Glomerular visceral epithelial cell (primary cell): ENCODE measurements at regions not wholly inside any gene's neighbourhood (a gene's known extent, or its start where the extent isn't known, plus 50 kb on each side); places are given as distances from the start of the nearest gene placed in this dataset.
"Not testable (repeated sequence)": the region's sequence is repeated elsewhere in the genome, so short reads cannot be mapped to it uniquely, and the experiment has no call there.

Source experiments
- DNase-seq: peaks from one replicate; pipeline ENCODE4 v3.0.0-alpha.2; 2016; ENCODE audit errors: extremely low spot score

DNA sequence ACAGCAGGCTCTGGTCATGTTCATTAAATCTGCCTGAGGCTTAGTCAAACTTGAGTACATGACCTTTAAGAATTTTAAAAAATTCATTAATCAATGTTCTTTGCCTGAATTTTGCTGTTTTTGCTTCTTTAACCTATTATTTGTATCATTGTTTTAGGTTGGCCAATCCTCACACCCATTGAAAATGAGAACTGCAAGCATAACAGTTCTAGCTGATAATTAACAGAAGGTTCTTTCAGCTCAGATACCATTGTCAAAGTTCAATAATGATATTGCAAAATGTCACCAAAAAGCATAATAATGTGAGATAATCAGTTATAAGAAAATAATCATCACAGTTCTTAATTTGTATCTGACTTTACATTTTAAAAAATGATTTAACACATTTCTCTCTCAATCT, 583.1 kb downstream of the TFAP2A start:
- no peak for DNase-seq

DNA sequence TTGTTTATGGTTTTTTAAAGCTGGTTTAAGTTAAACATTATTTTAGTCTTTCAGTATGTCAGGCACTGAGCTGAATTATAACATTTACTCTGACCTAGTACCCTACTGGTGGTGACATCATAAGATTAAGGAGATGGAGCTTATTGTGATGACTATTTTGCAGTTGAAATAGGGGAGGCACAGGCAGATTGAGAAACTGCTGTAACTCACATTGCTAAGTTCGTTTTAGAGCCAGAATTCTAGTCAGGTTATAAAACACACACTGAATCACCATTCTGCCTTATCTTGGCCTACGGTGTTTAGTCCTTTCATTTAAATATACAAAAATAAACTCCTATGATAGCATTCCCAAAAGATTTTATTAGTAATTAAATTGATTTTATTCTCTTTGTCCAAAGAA, 584.1 kb downstream of the TFAP2A start:
- no peak for DNase-seq

DNA sequence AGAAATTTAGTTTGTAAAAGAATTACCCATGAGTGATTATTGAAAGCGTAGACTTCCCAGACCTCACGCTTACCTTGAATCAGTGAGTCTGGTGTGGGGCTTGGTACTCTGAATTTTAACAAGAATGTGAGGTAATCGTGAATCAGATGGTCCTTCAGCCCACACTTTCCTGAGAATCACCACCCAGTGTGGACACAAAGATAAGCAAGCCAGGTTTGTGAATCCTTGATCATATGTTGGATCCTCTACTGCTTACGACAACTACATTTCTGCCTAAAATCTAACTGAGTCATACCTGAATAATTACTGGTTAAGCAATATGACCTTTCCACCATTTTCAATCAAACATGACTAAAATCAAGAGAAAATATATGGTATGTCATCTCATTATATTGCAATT, 589.3 kb downstream of the TFAP2A start:
- no peak for DNase-seq

DNA sequence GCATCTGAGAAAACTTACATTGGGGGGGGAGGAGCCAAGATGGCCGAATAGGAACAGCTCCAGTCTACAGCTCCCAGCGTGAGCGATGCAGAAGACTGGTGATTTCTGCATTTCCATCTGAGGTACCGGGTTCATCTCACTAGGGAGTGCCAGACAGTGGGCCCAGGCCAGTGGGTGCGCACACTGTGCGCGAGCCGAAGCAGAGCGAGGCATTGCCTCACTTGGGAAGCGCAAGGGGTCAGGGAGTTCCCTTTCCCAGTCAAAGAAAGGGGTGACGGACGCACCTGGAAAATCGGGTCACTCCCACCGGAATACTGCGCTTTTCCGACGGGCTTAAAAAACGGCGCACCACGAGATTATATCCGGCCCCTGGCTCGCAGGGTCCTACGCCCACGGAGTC, 604.1 kb downstream of the TFAP2A start:
- DNase-seq = not testable (repeated sequence)

DNA sequence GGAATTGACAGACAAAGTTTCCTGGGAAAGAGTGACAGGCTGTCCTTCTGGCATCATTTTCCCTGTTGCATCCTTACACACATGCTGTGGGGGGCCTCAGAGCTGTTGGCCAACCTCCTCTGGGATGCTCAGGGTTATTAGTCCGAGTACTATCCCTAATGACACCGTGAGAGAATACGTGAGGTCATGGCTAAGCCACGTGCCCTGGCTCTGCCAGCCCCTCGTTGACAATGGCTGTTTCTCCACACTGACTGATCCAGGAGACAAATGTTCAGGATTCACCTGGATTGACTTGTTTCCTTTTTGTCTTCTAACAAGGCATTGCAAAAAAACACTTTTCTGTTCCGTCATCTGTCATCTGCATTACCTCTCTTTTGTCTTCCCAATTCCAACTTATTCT, 604.6 kb downstream of the TFAP2A start:
- no peak for DNase-seq

DNA sequence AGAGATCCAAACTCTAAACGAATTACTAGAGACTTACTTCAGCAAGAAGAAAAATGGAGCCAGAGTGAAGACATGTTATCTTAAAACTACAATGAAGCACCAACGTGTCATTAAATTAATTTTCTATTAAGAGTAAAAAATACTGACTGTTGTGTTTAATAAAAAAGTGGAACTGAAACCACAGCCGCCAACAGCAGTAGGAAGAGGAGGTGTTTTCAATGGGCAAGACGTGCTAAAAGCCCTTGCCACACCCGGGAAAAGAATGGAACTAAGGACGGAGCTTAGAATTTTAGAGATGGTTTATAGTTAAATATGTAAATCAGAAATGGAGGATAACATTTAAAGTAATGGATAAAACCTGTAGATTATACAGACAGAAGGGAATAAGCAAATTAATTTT, 608.7 kb downstream of the TFAP2A start:
- no peak for DNase-seq

DNA sequence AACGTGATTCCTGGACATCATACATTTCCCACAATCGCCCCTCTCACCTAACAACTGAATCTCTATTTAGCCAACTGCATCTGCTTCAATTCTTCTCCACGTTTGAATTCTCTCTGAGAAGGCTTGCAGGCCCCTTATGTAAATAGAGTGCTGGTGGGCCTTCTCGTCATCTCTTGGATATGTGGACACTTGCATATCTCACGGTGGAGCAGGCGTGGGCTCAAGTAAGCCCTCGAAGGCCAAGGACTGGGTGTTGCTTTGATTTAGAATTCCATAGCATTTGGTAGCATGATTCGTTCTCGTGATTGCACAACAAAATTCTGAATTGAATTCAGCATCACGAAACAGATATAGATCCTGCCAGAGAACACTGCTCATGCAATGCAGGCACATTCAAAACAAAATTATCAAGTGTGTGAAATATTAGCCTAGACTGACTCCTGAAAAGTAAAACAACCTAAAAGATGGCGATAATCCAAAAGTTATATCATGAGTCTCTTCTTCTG, 613.6 kb downstream of the TFAP2A start:
- DNase-seq = no peak

DNA sequence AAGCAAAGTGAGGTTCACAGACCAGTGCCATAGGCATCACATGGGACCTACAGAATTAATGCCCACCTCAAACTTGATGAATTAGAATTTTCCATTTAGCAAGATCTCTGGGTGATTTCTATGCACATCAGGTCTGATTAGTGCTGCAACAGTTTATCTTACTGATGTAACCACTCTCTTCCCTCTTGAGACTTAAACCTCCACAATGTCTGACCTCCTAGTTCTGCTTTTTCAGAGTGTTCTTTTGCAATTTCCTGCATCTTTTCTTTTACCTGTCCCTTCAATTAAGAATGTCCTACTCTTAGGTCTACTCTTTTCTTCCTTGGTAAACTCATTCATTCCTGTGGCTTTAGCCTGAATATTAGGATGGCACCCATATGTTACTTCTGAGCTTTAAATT, 615.3 kb downstream of the TFAP2A start:
- no peak for DNase-seq

DNA sequence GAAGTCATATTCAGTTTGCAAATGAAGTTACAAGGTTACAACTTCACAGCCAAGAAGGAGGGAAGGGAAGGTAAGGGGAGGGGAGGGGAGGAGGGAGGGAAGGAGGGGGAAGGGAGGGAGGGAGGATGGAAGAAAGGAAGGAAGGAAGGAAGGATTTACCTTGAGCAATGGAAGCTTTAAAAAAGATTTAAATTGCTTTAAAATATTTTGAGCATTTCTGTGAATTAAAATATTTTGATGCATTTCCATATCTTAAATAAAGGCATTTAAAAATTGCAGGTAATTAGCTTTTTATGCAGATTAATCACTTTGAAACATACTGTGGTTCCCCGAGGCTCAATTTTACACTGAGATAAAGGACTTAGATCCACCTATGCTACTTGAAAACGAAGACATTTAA, 618.0 kb downstream of the TFAP2A start:
- no peak for DNase-seq

DNA sequence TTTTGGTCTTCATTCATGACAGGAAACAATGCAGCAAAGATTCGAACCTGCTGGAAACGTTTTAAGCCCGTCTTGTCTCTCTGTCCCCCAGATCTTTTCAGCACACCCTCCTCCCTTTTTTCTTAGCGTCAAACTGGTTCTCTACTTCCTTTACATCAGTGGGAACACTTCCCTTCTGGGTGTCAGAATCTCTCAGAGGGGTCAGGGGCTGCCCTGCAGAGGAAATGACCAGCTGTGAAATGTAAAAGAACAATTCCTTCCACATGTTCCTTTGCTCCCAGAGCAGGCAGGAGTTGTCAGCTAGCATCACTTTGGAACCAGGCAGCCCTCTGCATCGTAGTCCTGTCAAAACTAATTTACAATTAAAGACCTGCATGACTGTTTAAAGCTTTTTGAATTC, 619.0 kb downstream of the TFAP2A start:
- no peak for DNase-seq

DNA sequence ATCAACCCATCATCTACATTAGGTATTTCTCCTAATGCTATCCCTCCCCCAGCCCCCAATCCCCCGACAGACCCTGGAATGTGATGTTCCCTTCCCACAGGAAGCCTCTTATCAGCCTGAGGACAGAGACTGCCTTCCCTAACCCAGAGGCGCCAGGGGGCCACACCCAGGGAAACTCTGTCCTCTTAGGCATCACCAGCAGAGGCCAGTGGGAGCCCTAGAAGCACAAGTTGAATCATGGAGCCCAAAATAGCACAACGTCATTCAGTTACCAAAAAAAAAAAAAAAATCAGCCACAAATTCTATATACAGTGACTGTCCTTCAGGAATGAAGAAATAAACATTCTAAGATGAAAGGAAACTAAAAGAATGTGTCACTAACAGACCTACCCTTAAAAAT, 625.7 kb downstream of the TFAP2A start:
- DNase-seq = no peak

DNA sequence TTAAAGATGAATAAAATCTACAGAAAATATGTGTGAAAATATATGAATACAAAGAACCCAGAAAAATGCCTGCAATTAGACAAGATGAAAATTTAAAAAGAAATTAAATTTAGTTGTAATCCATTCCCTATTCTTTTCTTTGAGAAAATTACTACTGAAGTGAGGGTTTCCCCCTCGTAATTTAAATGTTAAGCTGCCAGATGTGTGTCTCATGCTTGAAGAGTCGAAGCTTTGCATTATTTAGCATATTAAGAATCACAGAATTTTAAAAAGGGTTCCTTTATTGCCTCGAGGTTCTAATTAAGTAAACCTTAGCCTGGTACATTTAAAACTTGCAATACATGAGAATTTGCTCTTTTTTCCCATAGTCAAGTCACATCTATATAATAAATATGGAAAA, 630.1 kb downstream of the TFAP2A start:
- DNase-seq = no peak

DNA sequence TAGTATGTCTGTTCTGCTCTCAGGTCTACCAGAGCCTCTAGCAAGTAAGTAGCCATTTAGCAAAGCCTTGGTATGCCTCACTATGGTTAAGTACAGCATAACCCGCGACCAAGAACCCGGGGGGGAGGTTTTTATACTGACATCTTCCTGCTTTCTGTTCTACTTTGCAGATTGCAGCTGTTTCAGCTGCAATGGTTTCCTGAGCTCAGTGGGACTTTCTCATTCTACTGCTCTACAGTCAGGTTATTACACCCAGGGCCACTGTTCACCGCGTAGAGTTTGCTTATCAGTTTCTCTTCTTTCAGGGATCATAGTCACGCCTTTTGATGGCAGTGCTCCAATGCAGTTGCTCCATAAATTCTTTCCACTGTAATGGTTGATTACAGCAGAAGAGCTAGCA, 631.3 kb downstream of the TFAP2A start:
- DNase-seq = no peak

DNA sequence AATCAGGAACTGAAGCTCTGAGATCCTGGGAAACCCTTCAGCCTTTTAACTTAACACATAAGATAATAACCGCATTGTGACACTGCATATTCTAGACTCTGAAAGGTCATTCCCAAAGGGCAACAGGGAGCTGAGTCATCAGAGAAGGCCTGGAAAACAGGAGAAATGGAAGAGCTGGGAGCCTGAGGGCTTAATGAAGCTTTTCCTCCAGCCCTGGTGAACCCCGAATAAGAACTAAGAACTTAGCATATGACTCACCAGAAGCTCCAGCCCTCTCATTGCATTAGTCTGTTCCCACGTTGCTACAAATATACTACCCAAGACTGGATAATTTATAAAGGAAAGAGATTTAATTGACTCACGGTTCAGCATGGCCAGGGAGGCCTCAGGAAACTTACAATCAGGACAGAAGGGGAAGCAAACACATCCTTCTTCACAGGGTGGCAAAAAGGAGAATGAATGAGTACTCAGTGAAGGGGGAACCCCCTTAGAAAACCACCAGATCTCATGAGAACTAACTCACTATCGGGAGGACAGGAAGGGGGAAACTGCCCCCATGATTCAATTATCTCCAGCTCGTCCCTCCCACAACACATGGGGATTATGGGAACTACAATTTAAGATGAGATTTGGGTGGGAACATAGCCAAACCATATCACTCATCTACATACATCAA, 648.5 kb downstream of the TFAP2A start:
- peak; percentile 86 for DNase-seq

DNA sequence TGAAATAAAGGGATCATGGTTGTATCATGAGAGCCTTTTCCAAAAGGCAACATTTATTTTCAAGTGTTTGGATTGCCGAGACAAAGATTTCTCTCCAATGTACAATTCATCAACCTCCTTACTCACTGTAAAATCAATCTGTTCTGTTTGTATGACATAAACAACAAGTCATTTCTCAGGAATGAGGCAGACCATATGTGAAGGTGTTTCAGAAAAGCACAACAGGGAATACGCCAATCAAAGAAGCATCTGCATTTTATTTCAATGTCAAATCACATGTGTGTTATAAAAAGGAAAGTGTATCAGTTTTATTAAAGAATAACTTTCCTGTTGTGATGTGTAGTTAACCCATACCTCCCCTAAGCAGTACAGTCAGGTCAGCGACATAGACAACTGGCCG, 653.7 kb downstream of the TFAP2A start:
- DNase-seq = no peak

DNA sequence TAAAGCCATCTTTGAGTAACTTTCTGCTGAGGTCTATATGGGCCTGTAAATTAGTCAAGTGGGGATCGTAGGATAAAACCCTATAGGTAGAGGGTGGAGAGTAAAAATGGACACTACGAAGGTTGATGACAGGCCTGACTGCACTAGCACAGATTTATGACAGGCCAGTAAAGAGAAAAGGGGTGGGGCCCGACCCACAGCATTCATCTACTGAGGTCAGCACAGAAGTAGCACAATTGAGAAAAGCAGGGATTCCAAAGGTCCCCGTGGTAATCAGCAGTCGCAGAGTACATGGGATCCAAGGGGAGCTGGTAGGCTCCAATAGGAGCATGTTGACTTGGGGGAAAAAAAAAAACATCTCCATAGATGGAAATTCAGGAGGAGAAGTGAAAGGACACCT, 660.4 kb downstream of the TFAP2A start:
- no peak for DNase-seq

DNA sequence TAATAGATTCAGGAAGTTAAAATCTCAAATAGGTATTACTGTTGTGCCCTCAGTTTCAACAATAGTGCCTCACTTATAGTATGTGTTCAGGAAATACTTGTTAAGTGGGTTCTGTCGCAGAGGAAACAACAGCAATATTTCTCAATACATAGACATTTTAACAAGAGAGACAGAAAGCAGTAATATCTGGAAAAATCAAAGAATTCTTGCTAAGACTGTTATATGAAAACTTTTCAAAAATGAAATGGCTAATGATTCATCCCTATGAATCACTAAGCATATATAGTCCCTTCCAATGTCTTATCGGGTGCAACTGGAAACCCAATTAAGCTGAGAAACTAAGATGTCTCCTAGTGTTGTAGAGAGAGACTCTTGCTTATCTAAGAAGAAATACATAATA, 668.9 kb downstream of the TFAP2A start:
- no peak for DNase-seq

DNA sequence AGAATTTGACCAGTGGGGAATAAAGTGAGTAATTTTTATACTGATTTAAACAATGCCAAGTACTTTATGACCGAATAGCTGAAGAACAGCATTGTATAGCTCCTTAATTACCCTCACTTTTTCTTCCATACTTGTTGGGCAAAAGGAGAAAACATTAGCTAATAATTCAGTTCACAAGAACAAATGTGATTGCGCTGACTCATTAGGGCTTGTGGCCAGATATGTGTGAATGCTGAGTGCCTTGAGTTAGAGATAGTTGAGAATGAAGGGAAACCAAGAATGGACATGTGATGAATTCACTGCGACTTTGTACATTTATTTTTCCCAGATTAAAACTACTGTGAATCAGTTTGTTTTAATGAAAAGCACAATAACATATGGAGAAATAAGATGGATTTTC, 669.4 kb downstream of the TFAP2A start:
- no peak for DNase-seq

DNA sequence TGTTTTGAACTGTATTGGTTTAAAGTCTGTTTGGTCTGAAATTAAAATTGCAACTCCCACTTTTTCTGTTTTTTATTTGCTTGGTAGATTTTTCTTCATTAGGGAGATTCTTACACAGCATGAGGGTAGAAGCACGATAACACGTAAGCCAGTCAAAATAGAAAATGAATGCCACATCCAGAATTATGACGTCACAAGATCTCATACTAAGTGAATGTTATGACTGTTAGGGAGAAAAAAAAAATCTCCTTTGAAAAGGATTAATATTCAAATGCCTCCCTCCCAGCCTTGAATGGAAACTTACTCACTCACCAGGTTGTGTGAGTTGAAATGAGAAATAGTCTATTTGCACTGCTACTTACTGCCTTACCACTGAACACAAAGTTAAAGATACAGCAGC, 670.8 kb downstream of the TFAP2A start:
- DNase-seq = no peak

DNA sequence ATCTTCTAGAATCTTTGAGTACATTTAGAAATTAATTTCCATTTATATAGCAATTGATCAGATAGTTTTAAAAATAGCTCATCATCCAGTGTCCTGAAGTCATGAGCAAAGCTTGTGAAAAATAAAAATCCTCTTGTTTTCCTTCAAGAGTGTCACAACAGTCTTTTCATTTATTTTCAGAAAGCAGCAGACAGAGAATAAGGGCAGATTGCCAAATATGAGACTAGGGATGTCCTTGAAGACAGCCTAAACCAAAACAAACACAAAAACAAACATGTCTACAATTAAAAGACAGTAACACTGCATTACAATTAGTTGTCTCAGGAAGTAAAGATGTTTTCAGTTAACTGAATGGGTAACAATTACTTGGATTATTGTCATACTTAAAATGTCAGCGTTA, 682.8 kb downstream of the TFAP2A start:
- no peak for DNase-seq

DNA sequence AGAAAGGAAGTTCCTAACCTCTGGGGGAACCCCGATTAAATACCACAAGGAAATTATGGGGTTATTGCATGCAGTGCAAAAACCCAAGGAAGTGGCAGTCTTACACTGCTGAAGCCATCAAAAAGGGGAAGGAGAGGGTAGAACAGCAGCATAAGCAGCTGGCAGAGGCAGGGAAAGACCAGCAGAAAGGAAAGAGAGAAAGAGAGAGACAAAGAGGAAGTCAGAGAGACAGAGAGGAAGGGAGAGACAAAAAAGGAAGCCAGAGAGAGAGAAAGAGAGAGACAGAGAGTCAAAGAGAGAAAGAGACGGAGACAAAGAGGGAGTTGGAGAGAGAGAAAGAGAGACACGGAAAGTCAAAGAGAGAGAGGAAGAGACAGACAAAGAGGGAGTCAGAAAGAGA, 689.1 kb downstream of the TFAP2A start:
- DNase-seq = not testable (repeated sequence)

DNA sequence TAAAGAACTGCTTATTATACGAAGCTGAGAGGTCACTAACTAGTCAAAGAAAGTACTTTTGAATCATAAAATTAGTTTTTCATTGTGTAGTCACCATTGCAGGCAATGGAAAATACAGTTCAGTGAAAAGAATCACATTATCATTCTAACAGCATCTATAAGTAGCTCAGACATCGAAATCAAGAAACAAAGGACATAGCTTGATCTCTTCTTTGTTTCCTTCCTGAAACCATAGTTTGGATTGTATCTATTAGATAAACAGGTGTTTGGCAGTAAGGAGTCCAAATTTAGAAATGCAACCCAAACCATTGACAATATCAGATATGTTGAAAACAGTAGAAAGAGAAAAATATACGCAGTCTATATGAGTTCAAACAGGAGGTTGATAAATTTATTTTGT, 697.3 kb downstream of the TFAP2A start:
- DNase-seq = no peak

DNA sequence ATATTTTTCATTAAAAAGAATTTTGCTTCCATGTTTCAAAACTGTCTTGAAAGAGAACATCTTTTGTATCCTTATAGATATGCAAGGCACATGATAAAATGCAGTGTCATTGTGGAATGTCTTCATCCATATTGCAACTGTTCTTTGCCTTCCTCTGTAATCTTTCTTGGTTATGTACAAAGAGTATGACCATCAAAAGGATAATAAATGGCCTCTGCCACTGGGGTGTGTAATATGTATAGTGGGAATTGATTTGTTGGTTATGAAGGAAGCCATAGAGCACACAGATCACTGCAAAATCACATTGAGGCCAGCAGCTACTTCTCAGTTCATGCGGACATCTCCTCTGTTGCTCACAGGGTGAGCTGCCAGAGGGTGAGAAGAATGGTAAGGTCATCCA, 703.5 kb downstream of the TFAP2A start:
- no peak for DNase-seq

DNA sequence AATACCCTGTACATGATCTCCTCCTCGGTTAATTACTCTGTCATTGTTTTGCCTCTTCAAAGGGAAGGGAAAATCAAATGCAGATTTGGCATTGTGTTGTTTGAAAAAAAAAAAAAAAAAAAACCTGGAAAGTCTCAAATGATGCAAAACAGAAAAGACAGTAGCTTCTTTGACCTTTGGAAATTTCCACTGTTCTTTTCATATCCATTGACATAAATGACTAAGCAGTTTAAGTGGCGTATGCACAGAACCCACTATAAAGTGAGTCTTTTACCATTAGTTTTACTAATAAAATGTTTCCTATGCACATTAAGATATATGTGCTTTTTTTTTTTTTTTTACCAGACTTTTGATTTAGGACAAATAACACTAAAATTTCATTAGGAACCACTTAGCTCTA, 704.3 kb downstream of the TFAP2A start:
- DNase-seq = no peak
